Suprapubic skin (tissue), 3 donors: ENCODE measurements at regions not wholly inside any gene's neighbourhood (a gene's known extent, or its start where the extent isn't known, plus 50 kb on each side); places are given as distances from the start of the nearest gene placed in this dataset.

Experiments
- EP300 ChIP-seq: sonication (generic); formaldehyde crosslinking; IDR thresholded peaks from one replicate; pipeline ENCODE4 v1.6.1; 2017; ENCODE audit warnings: antibody characterized with exemption
- POLR2A ChIP-seq, 2 donors: fragments of 450-650 bp; IDR thresholded peaks; one replicate each; pipeline ENCODE4 v1.6.1; 2017; ENCODE audit warnings: antibody characterized with exemption in 2 of 2, mild to moderate bottlenecking in 2 of 2, moderate library complexity in 2 of 2
- TF ChIP-seq, protein P1 (sequence below), 2 donors: fragments of 200-600 bp in 1 of 2; fragments of 450-650 bp in 1 of 2; sonication (generic) in 1 of 2; IDR thresholded peaks; one replicate each; pipeline ENCODE4 v1.5.1; 2016 to 2019; ENCODE audit warnings: antibody characterized with exemption in 2 of 2, mild to moderate bottlenecking in 1 of 2, moderate library complexity in 1 of 2

DNA sequence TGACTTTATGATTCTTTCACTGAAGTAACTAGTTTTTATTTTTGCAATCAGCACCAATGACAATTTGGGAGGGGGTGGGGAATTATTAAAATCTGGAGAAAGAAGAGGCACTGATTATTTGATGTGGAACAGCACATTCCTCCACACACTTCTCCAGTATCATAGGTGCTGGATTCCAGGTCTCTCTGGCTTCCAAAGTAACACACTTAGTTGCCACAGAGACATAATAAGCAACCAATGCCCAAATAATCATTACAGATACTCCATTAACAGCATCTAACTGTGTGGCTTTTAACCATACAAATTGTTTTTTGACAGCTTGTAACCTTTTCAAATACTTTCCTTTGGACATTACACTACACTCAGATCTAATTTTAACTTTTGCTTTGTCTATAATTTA lies 131.0 kb upstream of the CDIN1 start:
- TF ChIP-seq, protein P1, sequence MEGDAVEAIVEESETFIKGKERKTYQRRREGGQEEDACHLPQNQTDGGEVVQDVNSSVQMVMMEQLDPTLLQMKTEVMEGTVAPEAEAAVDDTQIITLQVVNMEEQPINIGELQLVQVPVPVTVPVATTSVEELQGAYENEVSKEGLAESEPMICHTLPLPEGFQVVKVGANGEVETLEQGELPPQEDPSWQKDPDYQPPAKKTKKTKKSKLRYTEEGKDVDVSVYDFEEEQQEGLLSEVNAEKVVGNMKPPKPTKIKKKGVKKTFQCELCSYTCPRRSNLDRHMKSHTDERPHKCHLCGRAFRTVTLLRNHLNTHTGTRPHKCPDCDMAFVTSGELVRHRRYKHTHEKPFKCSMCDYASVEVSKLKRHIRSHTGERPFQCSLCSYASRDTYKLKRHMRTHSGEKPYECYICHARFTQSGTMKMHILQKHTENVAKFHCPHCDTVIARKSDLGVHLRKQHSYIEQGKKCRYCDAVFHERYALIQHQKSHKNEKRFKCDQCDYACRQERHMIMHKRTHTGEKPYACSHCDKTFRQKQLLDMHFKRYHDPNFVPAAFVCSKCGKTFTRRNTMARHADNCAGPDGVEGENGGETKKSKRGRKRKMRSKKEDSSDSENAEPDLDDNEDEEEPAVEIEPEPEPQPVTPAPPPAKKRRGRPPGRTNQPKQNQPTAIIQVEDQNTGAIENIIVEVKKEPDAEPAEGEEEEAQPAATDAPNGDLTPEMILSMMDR (IDR thresholded peaks at IDR 0.05): no peak
- TF ChIP-seq POLR2A (IDR thresholded peaks at IDR 0.05): no peak
- no peak for TF ChIP-seq EP300
